ENCODE measurements at regions not wholly inside any gene's neighbourhood (a gene's known extent, or its start where the extent isn't known, plus 50 kb on each side); places are given as distances from the start of the nearest gene placed in this dataset.

- H2BK20ac ChIP-seq (ENCODE audit: low read length), result no peak overlapping the region
- DNase-seq (ENCODE audit: low read depth in 1 of 2, low spot score in 2 of 2), result no peak
- CTCF ChIA-PET (ENCODE audit: partially characterized antibody), result no interaction called here
- TF ChIP-seq BCL11A (IDR thresholded peaks at IDR 0.05; ENCODE audit: low read depth in 2 of 2, low read length in 2 of 2) (no peak), TEAD4 (IDR thresholded peaks at IDR 0.05; ENCODE audit: low read depth, low read length) (peak; percentile 67; the same call in 1 of the 2 replicates), TAF7 (optimal IDR thresholded peaks at IDR 0.05; ENCODE audit: borderline replicate concordance, low read depth, low read length) (no peak)
Observed at GRCh38 chr3:90069748-90070147, 962.3 kb downstream of the EPHA3 start.

More at GRCh38 chr3:90069748-90070147, 962.3 kb downstream of the EPHA3 start:
- no peak overlapping the region for H3K18ac ChIP-seq (ENCODE audit: extremely low read depth, low read length)
- no peak overlapping the region for H3K4me2 ChIP-seq (ENCODE audit: insufficient read depth in 1 of 2, low read depth in 2 of 2, low read length in 2 of 2)
- H2BK5ac ChIP-seq (ENCODE audit: low read depth, low read length), result no peak overlapping the region
- no peaks in the 10 kb centered on the region for H3K79me2 ChIP-seq (ENCODE audit: control insufficient read depth in 1 of 2, insufficient read depth in 2 of 2, low read length in 2 of 2)
- 3% methylated on average over 1 of the region's 1 CpG; no CpG with 5 or more reads in 1 of the 2 experiments for WGBS, 2 experiments (ENCODE audit: extremely low coverage in 1 of 2, insufficient coverage in 1 of 2, insufficient read length in 1 of 2, insufficient replicate concordance in 2 of 2, low coverage in 1 of 2, low lambda C conversion rate in 2 of 2, missing lambda C conversion rate in 1 of 2)
- H4K20me1 ChIP-seq (replicated peaks in 1 of 2; ENCODE audit: control insufficient read depth in 1 of 2, insufficient read depth in 2 of 2, low read length in 2 of 2), result no peaks in the 10 kb centered on the region
- H3K27me3 ChIP-seq (replicated peaks in 1 of 4; ENCODE audit: control insufficient read depth in 3 of 4, extremely low read depth in 1 of 4, insufficient read depth in 3 of 4, low read length in 3 of 4), result no peaks in the 10 kb centered on the region
- H3K23ac ChIP-seq (ENCODE audit: insufficient read length), result no peak overlapping the region
- H3K27ac ChIP-seq (ENCODE audit: low read depth, low read length), result no peak overlapping the region
- POLR2A ChIA-PET (ENCODE audit: partially characterized antibody), result no interaction called here
- H3K79me1 ChIP-seq (ENCODE audit: low read depth, low read length), result no peaks in the 10 kb centered on the region
- H3K4me1 ChIP-seq (replicated peaks in 1 of 4; ENCODE audit: control insufficient read depth in 3 of 4, insufficient read depth in 4 of 4, low read length in 3 of 4), result peaks cover 0 to 6% (median 0%) of the 10 kb centered on the region in 4 experiments; a peak in 1 of 7 replicates
- H3K9me3 ChIP-seq (ENCODE audit: insufficient read depth in 2 of 2, low read depth in 1 of 2, low read length in 1 of 2), result peaks cover 0 to 4% of the 10 kb centered on the region in 2 experiments; a peak in 1 of 4 replicates
- H4K91ac ChIP-seq (replicated peaks; ENCODE audit: insufficient read length, low read length), result no peak overlapping the region
- H3K9ac ChIP-seq (replicated peaks in 1 of 4; ENCODE audit: extremely low read depth in 1 of 4, low read depth in 3 of 4, low read length in 3 of 4), result no peak overlapping the region
- no peak overlapping the region for H2AK5ac ChIP-seq (ENCODE audit: low read depth, low read length)
- H3K36me3 ChIP-seq (ENCODE audit: control insufficient read depth in 2 of 4, insufficient read depth in 4 of 4, low read length in 3 of 4), result no peaks in the 10 kb centered on the region
- H3K14ac ChIP-seq (ENCODE audit: insufficient read length), result no peak overlapping the region
- H3K56ac ChIP-seq (replicated peaks; ENCODE audit: insufficient read length, low read depth, low read length), result no peak overlapping the region
- no peak overlapping the region for H3K4me3 ChIP-seq (ENCODE audit: extremely low read depth in 1 of 4, insufficient read depth in 2 of 4, low read depth in 3 of 4, low read length in 4 of 4)
- no peak overlapping the region for H2BK12ac ChIP-seq (ENCODE audit: low read depth, low read length)
- no peak overlapping the region for H2BK15ac ChIP-seq (ENCODE audit: low read length)
- FAIRE-seq, result peak; percentile 50
- H3K4ac ChIP-seq (replicated peaks; ENCODE audit: insufficient read length, low read depth, low read length), result no peak overlapping the region
- no peaks in the 10 kb centered on the region; the same call in 1 of the 2 replicates for H3K23me2 ChIP-seq (ENCODE audit: low read depth, low read length)
- H4K8ac ChIP-seq (ENCODE audit: extremely low read depth, insufficient read depth, low read length), result no peak overlapping the region
- H2BK120ac ChIP-seq (replicated peaks; ENCODE audit: low read depth, low read length), result no peak overlapping the region
- no peak overlapping the region for H2AFZ ChIP-seq (ENCODE audit: low read length)
- peak overlapping the region; percentile 83 for H4K5ac ChIP-seq (ENCODE audit: insufficient read length, low read depth, low read length)

Data from H1 (cell line).